Loucy (cell line): ENCODE measurements at regions not wholly inside any gene's neighbourhood (a gene's known extent, or its start where the extent isn't known, plus 50 kb on each side); places are given as distances from the start of the nearest gene placed in this dataset.
"Not testable (repeated sequence)": the region's sequence is repeated elsewhere in the genome, so short reads cannot be mapped to it uniquely, and the experiment has no call there.

ENCODE experiments used
- H2AFZ ChIP-seq: fragments of 200-600 bp; sonication (generic); 2 replicates; pipeline ENCODE4 v1.6.0; 2016; ENCODE audit warnings: antibody characterized with exemption, mild to moderate bottlenecking, low read length, moderate library complexity
- H3F3A ChIP-seq: fragments of 200-600 bp; 2 replicates; pipeline ENCODE4 v1.6.0; 2016; ENCODE audit warnings: antibody characterized with exemption, low read depth, mild to moderate bottlenecking
- H3K27me3 ChIP-seq: fragments of 200-600 bp; sonication (generic); 2 replicates; pipeline ENCODE4 v1.6.1; 2014; ENCODE audit warnings: low read length, mild to moderate bottlenecking; ENCODE audit not compliant: insufficient read depth, poor library complexity, severe bottlenecking
- H3K36me3 ChIP-seq: fragments of 200-600 bp; sonication (generic); 2 replicates; pipeline ENCODE4 v1.6.1; 2016; ENCODE audit warnings: low read length; ENCODE audit not compliant: insufficient read depth
- H3K4me1 ChIP-seq: fragments of 200-600 bp; sonication (generic); 2 replicates; pipeline ENCODE4 v1.5.1; 2014; ENCODE audit warnings: low read length, mild to moderate bottlenecking; ENCODE audit not compliant: insufficient read depth, poor library complexity, severe bottlenecking
- H3K4me2 ChIP-seq: fragments of 200-600 bp; sonication (generic); 2 replicates; pipeline ENCODE4 v1.6.0; 2014; ENCODE audit warnings: antibody characterized with exemption, low read length, low read depth, mild to moderate bottlenecking; ENCODE audit not compliant: poor library complexity, severe bottlenecking
- H3K4me3 ChIP-seq: fragments of 200-600 bp; sonication (generic); 2 replicates; pipeline ENCODE4 v1.5.1; 2014; ENCODE audit warnings: low read length, mild to moderate bottlenecking, mixed read lengths; ENCODE audit not compliant: poor library complexity, severe bottlenecking
- H3K79me2 ChIP-seq: fragments of 200-600 bp; sonication (generic); 2 replicates; pipeline ENCODE4 v1.6.1; 2014; ENCODE audit warnings: low read length; ENCODE audit not compliant: insufficient read depth
- H3K9ac ChIP-seq: fragments of 200-600 bp; sonication (generic); 2 replicates; pipeline ENCODE4 v1.6.0; 2014; ENCODE audit warnings: mild to moderate bottlenecking, low read depth, low read length, moderate library complexity; ENCODE audit not compliant: poor library complexity, severe bottlenecking
- H3K9me2 ChIP-seq: fragments of 200-600 bp; sonication (generic); replicated peaks from 2 replicates; pipeline ENCODE4 v1.6.1; 2016; ENCODE audit warnings: low read depth, low read length, mixed read lengths
- H3K9me3 ChIP-seq: fragments of 200-600 bp; sonication (generic); 2 replicates; pipeline ENCODE4 v1.6.1; 2014; ENCODE audit warnings: mild to moderate bottlenecking, antibody characterized with exemption, low read length, low read depth; ENCODE audit not compliant: insufficient read depth
- H4K20me1 ChIP-seq: fragments of 200-600 bp; sonication (generic); 2 replicates; pipeline ENCODE4 v1.6.0; 2014; ENCODE audit warnings: antibody characterized with exemption, low read length, mild to moderate bottlenecking; ENCODE audit not compliant: insufficient read depth, poor library complexity, severe bottlenecking
- EZH2phosphoT487 ChIP-seq: fragments of 200-600 bp; IDR thresholded peaks from 2 replicates; pipeline ENCODE4 v1.6.1; 2018; ENCODE audit warnings: antibody characterized with exemption, mild to moderate bottlenecking, moderate library complexity, borderline replicate concordance
- TF ChIP-seq, protein P1 (sequence below): fragments of 200-600 bp; sonication (generic); conservative IDR thresholded peaks from 2 replicates; pipeline ENCODE4 v1.5.1; 2014; ENCODE audit warnings: mild to moderate bottlenecking, antibody characterized with exemption, low read length

DNA sequence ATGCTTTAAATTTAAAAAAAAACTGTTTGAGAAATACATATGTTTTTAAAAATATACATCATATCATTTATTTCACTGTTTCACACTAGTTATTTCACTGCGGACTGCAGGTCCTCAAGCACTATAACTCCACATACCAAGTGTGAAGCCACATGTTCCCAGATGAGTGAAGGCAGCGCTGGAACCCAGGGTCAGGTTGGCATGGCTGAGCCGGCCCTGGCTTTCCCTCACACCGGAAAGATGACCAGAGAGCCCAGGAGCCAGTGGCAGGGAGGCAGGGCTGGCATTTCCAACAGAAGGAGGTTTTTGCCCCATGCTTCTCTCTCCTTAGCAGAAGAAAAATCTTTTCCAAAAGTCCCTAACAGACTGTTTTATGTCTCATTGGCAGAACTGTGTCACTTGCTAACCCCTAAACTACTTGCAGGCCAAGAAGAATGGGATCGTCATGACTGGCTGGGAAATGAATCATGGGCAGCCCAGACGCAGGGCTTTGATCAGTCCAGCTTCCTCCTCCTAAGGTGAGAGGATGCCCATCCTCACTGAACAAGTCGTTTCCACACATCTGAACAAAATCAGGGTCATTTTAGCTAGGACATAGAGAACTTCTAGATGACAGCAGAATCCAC lies 287.6 kb upstream of the HNRNPA3 start:
- H3K9ac ChIP-seq, result no peak overlapping the region
- H3K9me2 ChIP-seq, result no peaks in the 10 kb centered on the region
- 0 out of 2 replicates have a peak, but pooled peaks cover 5% of the 10 kb centered on the region for H3K9me3 ChIP-seq
- no peak overlapping the region for H3K4me2 ChIP-seq
- no peaks in the 10 kb centered on the region for H3K36me3 ChIP-seq
- H3K27me3 ChIP-seq, result no peaks in the 10 kb centered on the region
- no peaks in the 10 kb centered on the region for H3K79me2 ChIP-seq
- H3K4me3 ChIP-seq, result no peak overlapping the region
- TF ChIP-seq, protein P1, sequence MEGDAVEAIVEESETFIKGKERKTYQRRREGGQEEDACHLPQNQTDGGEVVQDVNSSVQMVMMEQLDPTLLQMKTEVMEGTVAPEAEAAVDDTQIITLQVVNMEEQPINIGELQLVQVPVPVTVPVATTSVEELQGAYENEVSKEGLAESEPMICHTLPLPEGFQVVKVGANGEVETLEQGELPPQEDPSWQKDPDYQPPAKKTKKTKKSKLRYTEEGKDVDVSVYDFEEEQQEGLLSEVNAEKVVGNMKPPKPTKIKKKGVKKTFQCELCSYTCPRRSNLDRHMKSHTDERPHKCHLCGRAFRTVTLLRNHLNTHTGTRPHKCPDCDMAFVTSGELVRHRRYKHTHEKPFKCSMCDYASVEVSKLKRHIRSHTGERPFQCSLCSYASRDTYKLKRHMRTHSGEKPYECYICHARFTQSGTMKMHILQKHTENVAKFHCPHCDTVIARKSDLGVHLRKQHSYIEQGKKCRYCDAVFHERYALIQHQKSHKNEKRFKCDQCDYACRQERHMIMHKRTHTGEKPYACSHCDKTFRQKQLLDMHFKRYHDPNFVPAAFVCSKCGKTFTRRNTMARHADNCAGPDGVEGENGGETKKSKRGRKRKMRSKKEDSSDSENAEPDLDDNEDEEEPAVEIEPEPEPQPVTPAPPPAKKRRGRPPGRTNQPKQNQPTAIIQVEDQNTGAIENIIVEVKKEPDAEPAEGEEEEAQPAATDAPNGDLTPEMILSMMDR, result no peak
- no peaks in the 10 kb centered on the region for H3K4me1 ChIP-seq
- no peak overlapping the region for H2AFZ ChIP-seq
- H4K20me1 ChIP-seq, result no peaks in the 10 kb centered on the region
- H3F3A ChIP-seq, result no peaks in the 10 kb centered on the region

DNA sequence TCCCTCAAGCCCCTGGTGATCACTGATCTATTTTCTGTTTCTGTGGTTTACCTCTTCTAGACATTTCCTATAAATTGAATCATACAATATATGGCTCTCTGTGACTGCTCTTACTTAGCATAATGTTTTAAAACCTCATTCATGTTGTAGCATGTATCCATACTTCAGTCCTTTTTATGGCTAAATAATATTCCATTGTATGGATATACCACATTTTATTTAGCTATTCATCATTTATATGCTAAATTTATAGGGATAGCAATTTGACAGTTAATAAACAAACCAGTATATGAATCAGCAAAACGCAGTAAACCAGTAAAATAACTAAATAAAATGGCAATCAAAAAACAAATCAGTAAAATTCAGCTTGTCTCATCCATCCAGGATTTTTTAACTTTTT lies 286.1 kb upstream of the HNRNPA3 start:
- Histone ChIP-seq H3K79me2 (no peaks in the 10 kb centered on the region), H3K36me3 (no peaks in the 10 kb centered on the region), H3K4me1 (no peaks in the 10 kb centered on the region), H3K9me3 (0 out of 2 replicates have a peak, but pooled peaks cover 5% of the 10 kb centered on the region), H2AFZ (no peak overlapping the region), H3K9ac (no peak overlapping the region), H3K9me2 (no peaks in the 10 kb centered on the region), H4K20me1 (no peaks in the 10 kb centered on the region), H3F3A (no peaks in the 10 kb centered on the region), H3K4me2 (no peak overlapping the region), H3K27me3 (no peaks in the 10 kb centered on the region), H3K4me3 (no peak overlapping the region)
- no peak for TF ChIP-seq EZH2phosphoT487
- TF ChIP-seq, protein P1, result no peak

DNA sequence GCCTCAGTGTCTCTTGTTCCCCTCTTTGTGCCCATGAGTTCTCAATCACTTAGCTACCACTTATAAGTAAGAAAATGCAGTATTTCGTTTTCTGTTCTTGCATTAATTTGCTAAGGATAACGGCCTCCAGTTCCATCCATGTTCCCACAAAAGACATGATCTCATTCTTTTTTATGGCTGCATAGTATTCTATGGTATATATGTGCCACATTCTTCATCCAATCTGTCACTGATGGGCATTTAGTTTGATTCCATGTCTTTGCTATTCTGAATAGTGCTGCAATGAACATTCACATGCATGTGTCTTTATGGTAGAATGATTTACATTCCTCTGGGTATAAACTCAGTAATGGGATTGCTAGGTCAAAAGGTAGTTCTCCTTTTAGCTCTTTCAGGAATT lies 283.2 kb upstream of the HNRNPA3 start:
- not testable (repeated sequence) for H3K9ac ChIP-seq, H3K4me3 ChIP-seq, H3F3A ChIP-seq, H3K4me2 ChIP-seq, H3K36me3 ChIP-seq, H3K27me3 ChIP-seq, H3K79me2 ChIP-seq, H3K4me1 ChIP-seq, H3K9me3 ChIP-seq, H4K20me1 ChIP-seq, H2AFZ ChIP-seq, H3K9me2 ChIP-seq
